Right kidney (tissue), 1 donor: ENCODE measurements at regions not wholly inside any gene's neighbourhood (a gene's known extent, or its start where the extent isn't known, plus 50 kb on each side); places are given as distances from the start of the nearest gene placed in this dataset.

Experiments
- DNase-seq: peaks from one replicate; pipeline ENCODE4 v3.0.0-alpha.2; 2016

- no peak for DNase-seq
Observed at GRCh38 chr2:8458503-8459459, 223.1 kb upstream of the ID2 start.

GRCh38 chr2:8459474-8459873, 222.4 kb upstream of the ID2 start:
- DNase-seq = no peak

DNA sequence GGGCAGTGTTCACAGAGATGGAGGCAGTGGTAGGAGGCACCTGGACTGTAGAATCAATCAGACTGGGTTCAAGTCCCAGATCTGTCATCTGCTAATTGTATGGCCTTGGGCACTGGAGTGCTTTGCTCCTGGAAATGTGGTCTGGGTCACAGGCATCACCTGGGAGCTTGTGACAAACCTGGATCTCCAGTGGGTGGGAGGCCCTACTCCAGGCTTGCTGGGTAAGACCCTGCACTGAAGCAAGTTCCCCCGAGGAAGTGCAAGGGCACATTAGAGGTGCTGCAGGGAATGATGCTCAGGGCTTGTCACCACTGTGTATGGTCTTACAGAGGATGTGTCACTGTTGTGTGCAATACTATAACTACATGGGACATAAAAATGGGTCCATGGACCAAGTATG, 220.5 kb upstream of the ID2 start:
- DNase-seq = no peak

GRCh38 chr2:8462280-8462679, 219.6 kb upstream of the ID2 start:
- DNase-seq = no peak

DNA sequence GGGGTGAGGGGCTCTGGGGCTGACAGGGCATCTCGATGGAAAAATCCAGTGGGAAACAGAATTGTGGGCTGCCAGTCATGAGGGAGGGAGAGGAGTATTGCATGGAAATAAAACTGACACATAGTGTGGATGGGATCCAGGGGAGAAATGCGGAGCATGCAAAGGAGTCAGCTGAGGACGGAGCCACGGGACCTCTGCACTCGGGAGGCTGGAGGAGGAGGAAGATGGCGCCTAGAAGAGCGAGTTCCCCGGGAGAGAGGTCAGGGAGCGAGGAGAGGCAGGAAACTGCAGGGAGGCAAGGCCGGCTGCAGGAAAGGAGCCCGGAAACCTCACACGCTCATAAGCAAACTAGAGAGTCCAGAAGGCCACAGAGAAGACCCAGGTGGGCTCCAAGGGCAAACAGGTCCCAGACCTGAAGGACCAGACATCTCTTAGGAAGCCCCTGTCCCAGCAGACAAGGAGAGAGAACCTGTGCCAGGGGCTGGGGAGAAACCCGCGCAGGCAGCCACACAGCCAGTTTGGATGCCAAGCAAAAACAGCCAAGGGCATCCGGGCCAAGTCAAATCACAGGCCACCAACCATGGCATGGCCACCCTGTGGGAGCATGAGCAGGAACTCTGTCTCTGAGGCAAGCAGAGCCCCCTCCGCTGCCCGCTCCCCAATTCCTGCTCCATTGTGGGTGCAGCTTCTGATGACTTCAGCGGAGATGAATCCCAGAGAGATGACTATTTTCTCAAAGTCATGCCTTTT, 218.8 kb upstream of the ID2 start:
- no peak for DNase-seq

GRCh38 chr2:8465560-8465959, 216.3 kb upstream of the ID2 start:
- DNase-seq = no peak

GRCh38 chr2:8469709-8470493, 212.0 kb upstream of the ID2 start:
- no peak for DNase-seq

DNA sequence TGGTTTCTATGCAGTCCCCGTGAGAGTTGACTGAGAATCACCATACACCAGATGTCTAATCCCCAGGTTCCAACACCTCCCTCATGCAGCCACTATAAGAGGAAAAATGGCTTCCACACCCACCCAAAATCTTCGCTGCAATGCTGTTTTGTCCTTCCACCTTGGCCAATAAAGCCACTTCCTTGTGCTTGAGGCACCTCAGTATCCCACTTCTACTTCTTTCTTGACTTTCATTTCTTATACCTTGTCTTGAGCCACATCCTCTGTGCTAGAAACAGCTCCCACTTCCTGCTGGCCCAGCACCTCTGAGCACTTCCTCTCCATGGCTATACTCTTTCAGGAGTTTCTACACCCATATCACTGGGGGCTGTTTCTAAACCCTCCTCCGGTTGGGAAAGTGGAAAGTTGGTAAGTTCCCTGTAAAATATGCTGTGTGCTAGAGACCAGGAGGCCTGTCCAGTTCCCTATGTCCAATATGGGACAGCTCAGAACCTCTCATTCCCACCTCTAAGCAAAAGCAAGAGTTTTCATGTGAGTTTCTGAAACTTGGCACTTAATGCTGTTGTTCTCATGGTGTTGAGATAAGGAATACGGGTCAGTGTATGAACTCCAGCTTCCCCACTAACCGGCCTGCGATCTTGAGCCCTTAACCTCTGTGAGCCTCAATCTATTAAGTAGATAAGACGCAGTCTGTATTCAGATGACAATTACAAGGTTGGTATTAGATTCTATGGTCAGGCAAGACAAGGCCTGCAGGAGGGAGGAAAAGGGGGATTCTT, 209.1 kb upstream of the ID2 start:
- DNase-seq = no peak

GRCh38 chr2:8475349-8476031, 206.4 kb upstream of the ID2 start:
- no peak for DNase-seq

- DNase-seq = no peak
Observed at GRCh38 chr2:8477552-8478470, 204.0 kb upstream of the ID2 start.

DNA sequence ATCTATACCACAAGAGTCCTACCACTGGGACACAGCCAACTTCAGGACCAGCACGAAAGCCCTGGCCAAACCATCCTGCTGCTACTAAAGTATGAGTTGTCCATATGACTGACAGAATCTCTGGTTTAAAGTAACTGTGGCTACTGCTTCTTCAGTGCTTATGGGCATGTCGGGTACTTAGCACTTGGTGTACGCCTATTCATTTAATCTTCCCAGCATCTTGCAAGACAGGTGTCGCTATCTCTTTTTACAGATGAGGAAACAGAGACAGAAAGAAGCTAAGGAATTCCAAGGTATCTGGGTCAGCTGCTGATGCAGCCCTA, 203.4 kb upstream of the ID2 start:
- DNase-seq = no peak

DNA sequence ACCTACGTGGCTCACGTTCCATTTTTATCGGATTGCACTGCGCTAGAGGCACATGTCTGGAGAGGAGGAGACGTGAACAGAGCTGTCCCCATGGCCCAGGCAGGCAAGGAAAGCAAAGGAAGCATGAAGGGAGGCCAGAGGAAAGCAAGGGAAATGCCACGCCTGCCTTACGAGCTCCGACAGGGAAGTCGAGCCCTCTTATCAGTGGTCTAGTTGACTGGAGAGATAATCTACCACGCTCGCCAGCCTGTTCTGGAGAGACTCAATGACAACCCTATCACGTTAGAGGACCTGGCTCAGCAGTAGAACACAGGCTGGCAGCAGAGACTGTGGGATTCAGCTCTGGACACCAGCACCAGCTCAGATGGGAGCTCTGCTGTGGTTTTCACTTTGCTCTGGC, 202.6 kb upstream of the ID2 start:
- no peak for DNase-seq

GRCh38 chr2:8480915-8481314, 200.9 kb upstream of the ID2 start:
- DNase-seq = no peak

GRCh38 chr2:8481463-8482009, 200.3 kb upstream of the ID2 start:
- DNase-seq = no peak

DNA sequence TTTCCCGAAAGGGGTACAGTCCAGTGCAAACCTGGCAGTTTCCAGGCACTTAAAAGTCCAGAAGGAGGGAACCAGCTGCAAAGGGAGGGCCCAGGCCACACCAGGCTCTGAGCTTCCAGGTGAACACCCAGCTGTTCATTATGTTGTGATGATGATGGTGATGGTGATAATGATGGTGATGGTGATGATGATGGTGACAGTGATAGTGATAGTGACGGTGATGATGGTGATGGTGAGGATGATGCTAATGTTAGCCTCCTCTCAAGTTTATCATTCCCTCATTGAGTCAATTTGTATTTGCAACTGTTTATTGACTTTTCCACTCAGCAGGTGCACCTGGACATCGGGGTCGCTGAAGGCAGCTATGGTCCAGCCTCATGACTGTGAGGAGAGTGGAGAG, 199.4 kb upstream of the ID2 start:
- no peak for DNase-seq

DNA sequence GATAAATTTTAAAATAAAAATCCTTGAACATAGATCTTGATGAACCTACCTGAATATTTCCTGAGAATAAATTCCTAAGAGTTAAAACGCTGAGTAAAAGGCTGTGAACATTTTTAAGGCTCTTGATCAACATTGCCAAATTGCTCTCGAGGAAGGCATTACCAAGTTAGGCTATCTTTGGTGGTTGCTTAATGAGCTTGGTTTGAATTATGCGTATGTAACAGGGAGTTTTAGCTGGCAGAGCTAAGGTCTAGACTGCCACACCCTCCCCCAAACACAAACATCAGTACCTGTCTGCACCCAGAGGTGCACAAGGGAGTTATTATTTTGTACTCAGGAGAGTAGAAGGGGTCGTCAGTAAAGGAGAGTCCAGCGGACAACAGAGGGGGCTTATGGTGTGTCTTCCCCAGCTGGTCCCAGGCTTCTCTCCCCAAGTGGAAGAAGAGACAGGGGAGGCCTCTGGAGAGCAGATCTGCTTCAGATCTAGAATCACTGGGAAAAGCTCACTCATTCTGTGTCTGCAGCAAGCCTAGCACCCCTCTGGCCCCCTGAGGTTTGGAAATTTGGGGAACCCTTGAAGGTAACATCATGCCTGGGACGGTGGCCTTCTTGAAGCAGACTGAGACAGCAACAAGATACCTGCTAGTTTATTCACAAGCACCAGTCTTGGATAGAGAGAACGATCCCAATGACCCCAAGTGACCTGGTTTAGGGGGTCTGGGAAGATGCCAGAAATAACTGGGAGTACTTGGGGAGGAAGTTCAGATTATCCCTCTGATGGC, 197.2 kb upstream of the ID2 start:
- DNase-seq = no peak

- no peak for DNase-seq
Observed at GRCh38 chr2:8485736-8486135, 196.1 kb upstream of the ID2 start.

DNA sequence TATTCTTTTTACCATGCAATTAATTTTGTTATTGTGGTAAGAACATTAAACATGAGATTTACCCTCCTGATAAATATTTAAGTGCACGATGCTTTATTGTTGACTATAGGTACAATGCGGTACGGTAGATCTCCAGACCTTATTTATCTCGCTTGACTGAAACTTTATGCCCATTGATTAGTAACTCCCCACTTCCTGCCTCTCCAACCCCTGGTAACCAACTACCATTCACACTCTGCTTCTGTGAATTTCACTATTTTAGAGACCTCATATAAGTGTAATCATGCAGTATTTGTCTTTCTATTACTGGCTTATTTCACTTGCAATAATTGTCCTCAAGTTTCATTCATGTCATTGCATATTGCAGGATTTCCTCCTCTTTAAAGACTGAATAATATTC, 195.7 kb upstream of the ID2 start:
- DNase-seq = no peak

- DNase-seq = no peak
Observed at GRCh38 chr2:8487461-8487932, 194.4 kb upstream of the ID2 start.
